ENCODE measurements at regions not wholly inside any gene's neighbourhood (a gene's known extent, or its start where the extent isn't known, plus 50 kb on each side); places are given as distances from the start of the nearest gene placed in this dataset.

DNA sequence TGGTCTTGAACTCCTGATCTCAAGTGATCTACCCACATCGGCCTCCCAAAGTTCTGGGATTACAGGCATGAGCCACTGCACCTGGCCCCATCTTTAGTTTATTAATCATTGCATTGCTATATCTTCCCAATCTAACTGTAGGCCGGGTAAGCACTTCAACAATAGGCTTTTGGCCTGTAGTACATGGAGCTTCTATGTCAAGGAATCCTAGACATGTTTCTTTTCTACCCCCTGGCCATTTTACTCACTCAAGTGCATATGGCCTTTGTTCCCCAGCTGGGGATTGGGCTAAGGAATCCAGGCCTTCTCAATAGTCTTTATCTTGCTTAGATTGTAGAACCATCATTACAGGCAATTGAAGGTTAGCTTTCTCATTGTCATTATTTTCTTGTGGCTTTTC, 122.3 kb upstream of the MBNL1 start:
- TF ChIP-seq, protein P1, sequence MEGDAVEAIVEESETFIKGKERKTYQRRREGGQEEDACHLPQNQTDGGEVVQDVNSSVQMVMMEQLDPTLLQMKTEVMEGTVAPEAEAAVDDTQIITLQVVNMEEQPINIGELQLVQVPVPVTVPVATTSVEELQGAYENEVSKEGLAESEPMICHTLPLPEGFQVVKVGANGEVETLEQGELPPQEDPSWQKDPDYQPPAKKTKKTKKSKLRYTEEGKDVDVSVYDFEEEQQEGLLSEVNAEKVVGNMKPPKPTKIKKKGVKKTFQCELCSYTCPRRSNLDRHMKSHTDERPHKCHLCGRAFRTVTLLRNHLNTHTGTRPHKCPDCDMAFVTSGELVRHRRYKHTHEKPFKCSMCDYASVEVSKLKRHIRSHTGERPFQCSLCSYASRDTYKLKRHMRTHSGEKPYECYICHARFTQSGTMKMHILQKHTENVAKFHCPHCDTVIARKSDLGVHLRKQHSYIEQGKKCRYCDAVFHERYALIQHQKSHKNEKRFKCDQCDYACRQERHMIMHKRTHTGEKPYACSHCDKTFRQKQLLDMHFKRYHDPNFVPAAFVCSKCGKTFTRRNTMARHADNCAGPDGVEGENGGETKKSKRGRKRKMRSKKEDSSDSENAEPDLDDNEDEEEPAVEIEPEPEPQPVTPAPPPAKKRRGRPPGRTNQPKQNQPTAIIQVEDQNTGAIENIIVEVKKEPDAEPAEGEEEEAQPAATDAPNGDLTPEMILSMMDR (IDR thresholded peaks at IDR 0.05; ENCODE audit: low read length) = no peak
- TF ChIP-seq EZH2 (optimal IDR thresholded peaks at IDR 0.05; ENCODE audit: low read depth, low read length) (no peak), EZH2phosphoT487 (IDR thresholded peaks at IDR 0.05; ENCODE audit: low read length) (no peak)

All from MM.1S (cell line).